OCI-M2 (cell line): ENCODE measurements at regions not wholly inside any gene's neighbourhood (a gene's known extent, or its start where the extent isn't known, plus 50 kb on each side); places are given as distances from the start of the nearest gene placed in this dataset.
"Not testable (repeated sequence)": the region's sequence is repeated elsewhere in the genome, so short reads cannot be mapped to it uniquely, and the experiment has no call there.

ENCODE experiments used
- DNase-seq: peaks from one replicate; lab custom pipeline; 2025; ENCODE audit not compliant: unreplicated experiment; lab: John Stamatoyannopoulos, UW

DNA sequence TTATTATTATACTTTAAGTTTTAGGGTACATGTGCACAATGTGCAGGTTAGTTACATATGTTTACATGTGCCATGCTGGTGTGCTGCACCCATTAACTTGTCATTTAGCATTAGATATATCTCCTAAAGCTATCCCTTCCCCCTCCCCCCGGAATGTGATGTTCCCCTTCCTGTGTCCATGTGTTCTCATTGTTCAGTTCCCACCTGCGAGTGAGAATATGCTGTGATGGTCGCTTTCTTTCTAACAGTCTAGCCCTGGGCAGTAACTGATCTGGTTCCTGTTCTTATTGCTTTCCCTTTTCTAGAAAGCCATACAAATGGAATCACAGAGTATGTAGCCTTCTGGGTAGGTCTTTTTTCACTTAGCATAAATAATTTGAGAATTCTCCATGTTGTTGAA, 311.1 kb upstream of the CNTNAP2 start:
- not testable (repeated sequence) for DNase-seq

DNA sequence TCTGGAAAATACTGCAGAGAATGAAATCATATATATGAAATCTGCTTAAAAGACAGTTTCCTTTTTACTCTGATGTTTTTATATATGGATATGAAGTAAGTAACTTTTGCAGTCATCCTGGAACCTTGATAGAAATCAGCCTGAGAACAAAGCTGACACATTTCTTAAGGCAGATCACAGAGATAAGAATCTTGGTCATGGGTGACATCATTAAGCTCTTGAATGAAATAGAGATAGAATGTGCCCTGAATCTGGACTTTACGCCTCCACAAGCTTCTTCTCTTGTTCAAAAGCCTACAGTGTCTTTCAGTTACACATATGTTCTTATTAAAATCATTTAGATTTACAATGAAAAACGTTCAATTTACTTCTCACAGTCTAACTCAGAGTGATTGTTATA, 319.1 kb upstream of the CNTNAP2 start:
- no peak for DNase-seq

DNA sequence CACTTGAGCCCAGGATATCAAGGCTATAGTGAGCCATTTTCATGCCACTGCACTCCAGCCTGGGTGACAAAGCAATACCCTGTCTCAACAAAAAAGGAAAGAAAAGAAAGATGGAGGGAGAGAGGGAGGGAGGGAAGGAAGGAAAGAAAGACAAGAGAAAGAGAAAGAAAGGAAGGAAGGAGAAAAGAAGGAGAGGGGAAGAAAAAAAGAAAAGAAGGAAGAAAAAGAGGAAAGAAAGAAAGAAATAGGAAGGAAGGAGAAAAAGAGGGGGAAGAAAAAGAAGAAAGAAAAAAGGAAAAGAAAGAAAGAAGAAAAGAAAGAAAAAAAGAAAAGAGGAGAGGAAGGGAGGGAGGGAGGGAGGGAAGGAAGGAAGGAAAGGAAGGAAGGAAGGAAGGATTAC, 321.5 kb upstream of the CNTNAP2 start:
- no peak for DNase-seq

GRCh38 chr7:145784809-145785780, 331.5 kb upstream of the CNTNAP2 start:
- DNase-seq = no peak

DNA sequence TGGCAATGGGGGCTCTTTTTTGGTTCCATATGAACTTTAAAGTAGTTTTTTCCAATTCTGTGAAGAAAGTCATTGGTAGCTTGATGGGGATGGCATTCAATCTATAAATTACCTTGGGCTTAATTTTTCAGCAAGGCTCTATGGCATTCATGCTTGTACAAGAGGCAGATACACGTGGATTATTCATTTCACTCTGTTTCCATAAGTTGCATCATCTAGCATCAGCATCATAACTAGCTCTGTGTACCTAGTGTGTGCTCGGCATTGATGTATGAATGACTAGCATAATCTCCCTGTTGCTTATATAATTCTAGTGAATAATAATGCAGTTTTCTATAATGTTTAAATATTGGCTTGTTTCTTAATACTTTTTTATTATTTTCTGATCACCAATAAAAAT, 335.2 kb upstream of the CNTNAP2 start:
- not testable (repeated sequence) for DNase-seq

DNA sequence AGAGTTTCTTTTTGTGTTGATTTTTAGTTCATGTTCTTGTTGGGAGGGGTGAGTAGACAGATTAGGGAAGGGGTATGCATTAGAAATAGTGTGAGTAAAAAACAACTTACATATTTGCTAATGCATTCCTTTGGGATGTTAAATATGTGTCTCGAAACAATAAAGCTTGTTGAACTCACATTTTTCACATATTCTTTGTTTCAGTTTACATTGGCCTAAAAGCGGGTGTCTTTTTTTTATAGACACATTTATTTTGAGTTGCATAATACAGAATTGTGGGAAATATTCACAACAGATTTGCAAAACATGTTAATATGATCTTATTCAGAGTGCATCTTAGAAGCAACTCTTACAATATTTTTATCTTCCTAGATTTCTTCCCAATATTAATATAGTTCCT, 337.5 kb upstream of the CNTNAP2 start:
- no peak for DNase-seq

GRCh38 chr7:145774777-145775176, 341.8 kb upstream of the CNTNAP2 start:
- no peak for DNase-seq

GRCh38 chr7:145753004-145753403, 363.6 kb upstream of the CNTNAP2 start:
- no peak for DNase-seq

DNA sequence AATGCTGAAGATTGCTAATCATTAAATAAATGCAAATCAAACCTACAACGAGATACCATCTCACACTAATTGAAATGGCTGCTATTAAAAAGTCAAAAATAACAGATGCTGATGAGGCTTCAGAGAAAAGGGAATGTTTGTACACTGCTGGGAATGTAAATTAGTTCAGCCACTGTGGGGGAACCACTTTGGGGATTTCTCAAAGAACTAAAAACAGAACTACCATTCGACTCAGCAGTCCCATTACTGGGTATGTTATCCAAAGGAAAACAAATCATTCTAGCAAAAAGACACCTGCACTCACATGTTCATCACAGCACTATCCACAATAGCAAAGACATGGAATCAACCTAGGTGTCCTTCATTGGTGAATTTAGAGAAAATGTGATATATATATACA, 379.0 kb upstream of the CNTNAP2 start:
- DNase-seq = no peak

GRCh38 chr7:145735061-145735460, 381.5 kb upstream of the CNTNAP2 start:
- DNase-seq = no peak

- no peak for DNase-seq
Observed at GRCh38 chr7:145732521-145732920, 384.1 kb upstream of the CNTNAP2 start.

DNA sequence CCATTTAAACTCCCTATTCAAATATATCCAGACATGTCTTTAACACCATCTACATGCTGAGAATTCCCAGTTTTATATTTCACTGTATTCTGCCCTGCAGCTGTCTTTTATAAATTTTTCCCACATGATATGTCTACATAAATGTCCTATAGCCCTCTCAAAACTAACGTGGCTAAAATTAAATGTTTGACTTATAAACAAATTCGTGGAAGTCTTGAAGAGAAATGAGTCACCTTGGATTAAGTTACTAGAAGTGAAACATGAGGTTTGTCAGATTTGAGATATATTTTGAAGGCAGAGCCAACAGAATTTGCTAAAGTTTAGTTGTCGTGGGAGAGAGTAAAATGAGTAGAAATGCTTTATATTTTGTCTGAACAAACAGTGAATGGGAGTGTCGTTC, 386.9 kb upstream of the CNTNAP2 start:
- DNase-seq = no peak

DNA sequence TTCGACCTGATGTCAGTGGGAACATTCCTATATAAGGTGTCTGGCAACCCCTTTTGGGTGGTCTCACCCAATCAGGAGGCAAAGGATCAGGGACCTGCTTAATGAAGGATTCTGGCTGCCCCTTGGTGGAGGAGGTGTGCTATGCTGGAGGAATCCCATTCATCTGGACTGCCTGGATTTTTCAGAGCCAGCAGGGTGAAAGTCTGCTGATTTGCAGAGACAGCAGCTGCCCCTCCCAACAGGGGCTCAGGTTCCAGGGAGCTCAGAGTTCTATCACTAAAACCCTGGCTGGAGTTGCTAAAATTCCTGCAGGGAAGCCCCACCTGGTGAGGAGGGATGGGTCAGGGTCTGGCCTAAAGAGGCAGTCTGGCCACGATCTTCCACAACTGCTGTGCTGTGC, 398.5 kb upstream of the CNTNAP2 start:
- no peak for DNase-seq

DNA sequence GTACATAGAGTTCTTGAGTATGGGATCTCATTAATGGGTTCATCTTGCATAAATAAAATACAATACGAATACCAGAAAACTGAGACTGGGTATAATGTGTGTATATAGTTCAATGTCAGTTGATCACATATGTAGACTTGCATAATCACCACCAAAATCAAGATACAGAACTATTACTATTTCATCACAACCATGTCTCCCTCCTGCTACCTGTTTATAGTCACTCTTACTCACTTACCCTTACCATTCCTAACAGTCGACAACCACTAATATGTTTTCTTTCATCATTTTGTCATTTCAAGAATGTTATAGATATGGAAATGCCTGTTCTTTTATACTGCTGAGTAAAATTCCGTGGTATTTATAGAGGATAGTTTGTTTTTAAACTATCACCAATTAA, 416.1 kb upstream of the CNTNAP2 start:
- DNase-seq = no peak

GRCh38 chr7:145698526-145699262, 417.9 kb upstream of the CNTNAP2 start:
- DNase-seq = no peak

GRCh38 chr7:145697412-145698107, 419.0 kb upstream of the CNTNAP2 start:
- DNase-seq = not testable (repeated sequence)

- no peak for DNase-seq
Observed at GRCh38 chr7:145696071-145696470, 420.5 kb upstream of the CNTNAP2 start.

DNA sequence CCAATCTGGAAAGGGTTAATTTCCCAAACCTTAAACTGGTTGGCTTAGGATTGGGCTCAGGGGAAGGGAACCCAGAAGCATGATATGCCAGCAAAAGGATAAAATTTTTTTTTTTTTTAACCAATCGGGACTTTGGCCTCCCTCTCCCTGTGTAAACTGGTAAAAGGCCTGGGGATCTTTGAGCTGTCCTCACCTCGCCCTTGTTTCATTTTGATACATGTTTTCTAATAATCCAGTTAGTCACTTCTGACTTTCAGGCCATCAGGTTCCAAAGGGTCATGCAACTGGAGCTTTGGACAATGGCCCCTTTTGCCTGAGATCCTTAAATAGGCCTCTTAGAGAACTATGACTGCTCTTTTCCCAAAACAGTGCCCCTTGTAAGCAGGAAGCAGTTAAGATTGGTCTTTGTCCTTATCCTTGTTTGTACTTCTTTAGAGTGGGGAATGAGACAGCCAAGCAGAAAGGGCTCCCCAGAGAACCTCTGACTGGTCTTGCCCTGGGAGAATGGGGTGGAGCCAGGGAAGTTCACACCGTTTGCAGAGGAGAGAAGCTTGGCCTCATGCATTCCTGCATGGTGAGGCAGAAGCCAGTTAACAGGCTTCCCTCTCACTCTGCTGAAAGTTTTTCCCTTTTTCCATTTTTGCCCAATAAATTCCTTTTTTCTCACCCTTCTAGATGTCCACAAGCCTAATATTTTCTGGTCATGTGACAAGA, 424.2 kb upstream of the CNTNAP2 start:
- no peak for DNase-seq

GRCh38 chr7:145691377-145691914, 425.2 kb upstream of the CNTNAP2 start:
- no peak for DNase-seq

DNA sequence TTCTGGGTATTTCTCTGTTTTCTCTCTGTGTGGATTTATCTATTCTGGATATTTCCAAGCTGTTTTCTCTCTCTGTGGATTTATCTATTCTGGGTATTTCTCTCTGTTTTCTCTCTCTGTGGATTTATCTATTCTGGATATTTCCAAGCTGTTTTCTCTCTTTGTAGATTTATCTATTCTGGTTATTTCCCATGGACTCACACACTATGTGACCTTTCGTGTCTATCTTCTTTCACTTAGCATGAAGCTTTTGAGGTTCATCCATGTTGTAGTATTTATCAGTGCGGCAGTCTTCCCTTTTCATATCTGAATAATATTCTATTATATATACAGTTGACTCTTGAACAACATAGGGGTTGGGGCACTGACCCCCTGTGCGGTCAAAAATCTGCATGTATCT, 435.0 kb upstream of the CNTNAP2 start:
- no peak for DNase-seq

DNA sequence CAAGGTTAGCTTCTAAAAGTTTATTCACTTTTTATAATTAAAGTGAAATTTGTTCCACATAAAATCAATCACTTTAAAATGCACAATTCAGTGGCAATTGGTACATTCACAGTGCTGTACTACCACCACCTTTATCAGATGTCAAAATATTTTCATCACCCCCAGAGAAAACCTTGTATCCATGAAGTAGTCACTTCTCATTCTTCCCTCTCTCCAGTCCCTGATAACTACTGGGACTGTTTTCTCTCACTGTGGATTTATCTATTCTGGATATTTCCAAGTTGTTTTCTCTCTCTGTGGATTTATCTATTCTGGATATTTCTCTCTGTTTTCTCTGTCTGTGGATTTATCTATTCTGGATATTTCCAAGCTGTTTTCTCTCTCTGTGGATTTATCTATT, 435.4 kb upstream of the CNTNAP2 start:
- no peak for DNase-seq
